CD8-positive, alpha-beta memory T cell (primary cell): ENCODE measurements at regions not wholly inside any gene's neighbourhood (a gene's known extent, or its start where the extent isn't known, plus 50 kb on each side); places are given as distances from the start of the nearest gene placed in this dataset.
A peak's percentile ranks its signal among the peaks of the same experiment; 100 is the strongest.

Source experiments
- CTCF ChIA-PET: fragments of 350-600 bp; sonication (Branson Sonifier 250); formaldehyde crosslinking; loops from one replicate; lab custom pipeline; 2021; ENCODE audit warnings: antibody characterized with exemption; lab: Charles Lee
- POLR2A ChIA-PET: fragments of 350-600 bp; sonication (Branson Sonifier 250); formaldehyde crosslinking; loops from one replicate; lab custom pipeline; 2021; ENCODE audit warnings: antibody characterized with exemption; lab: Charles Lee
- DNase-seq, 5 donors: peaks; one replicate each; pipeline versions ENCODE4 v3.0.0 to v3.0.0-alpha.2; 2020 to 2022; ENCODE audit warnings: mixed read lengths in 1 of 5
- H3K27ac ChIP-seq: one replicate; pipeline ENCODE4 v1.7.0; 2013; ENCODE audit warnings: low read depth, mild to moderate bottlenecking, low read length, moderate library complexity
- H3K27me3 ChIP-seq: 2 replicates; pipeline ENCODE4 v1.7.0; 2013; ENCODE audit warnings: low read length, mild to moderate bottlenecking; ENCODE audit not compliant: insufficient read depth, poor library complexity, severe bottlenecking
- H3K36me3 ChIP-seq: 2 replicates; pipeline ENCODE4 v1.7.0; 2013; ENCODE audit warnings: mild to moderate bottlenecking, low read length, moderate library complexity; ENCODE audit not compliant: insufficient read depth
- H3K4me1 ChIP-seq: 2 replicates; pipeline ENCODE4 v1.7.0; 2013; ENCODE audit warnings: mild to moderate bottlenecking, low read length, moderate library complexity; ENCODE audit not compliant: insufficient read depth
- H3K4me3 ChIP-seq: 2 replicates; pipeline ENCODE4 v1.7.0; 2013; ENCODE audit warnings: mild to moderate bottlenecking, low read length
- H3K9me3 ChIP-seq: 2 replicates; pipeline ENCODE4 v1.7.0; 2013; ENCODE audit warnings: mild to moderate bottlenecking, low read length
- H3K27ac Mint-ChIP-seq, 8 donors: one replicate each; pipeline ENCODE4 v1.8.0; 2020 to 2021; ENCODE audit warnings: mixed read lengths in 8 of 8, mild to moderate bottlenecking in 6 of 8, inconsistent platforms in 3 of 8, moderate library complexity in 3 of 8
- H3K27me3 Mint-ChIP-seq, 2 donors: one replicate each; pipeline ENCODE4 v1.8.0; 2020 to 2021; ENCODE audit warnings: mixed read lengths in 2 of 2, mild to moderate bottlenecking in 1 of 2, moderate library complexity in 1 of 2
- H3K36me3 Mint-ChIP-seq, 3 donors: one replicate each; pipeline ENCODE4 v1.8.0; 2020 to 2021; ENCODE audit warnings: mixed read lengths in 3 of 3, inconsistent platforms in 1 of 3, mild to moderate bottlenecking in 1 of 3
- H3K4me1 Mint-ChIP-seq, 3 donors: one replicate each; pipeline ENCODE4 v1.8.0; 2020 to 2021; ENCODE audit warnings: mixed read lengths in 3 of 3, inconsistent platforms in 1 of 3, mild to moderate bottlenecking in 1 of 3
- H3K4me3 Mint-ChIP-seq, 7 donors: one replicate each; pipeline ENCODE4 v1.8.0; 2020 to 2021; ENCODE audit warnings: mixed read lengths in 7 of 7, mild to moderate bottlenecking in 6 of 7, moderate library complexity in 4 of 7, inconsistent platforms in 2 of 7
- H3K9me3 Mint-ChIP-seq, 5 donors: one replicate each; pipeline ENCODE4 v1.8.0; 2020 to 2022; ENCODE audit warnings: mixed read lengths in 5 of 5, mild to moderate bottlenecking in 3 of 5, moderate library complexity in 2 of 5, inconsistent platforms in 1 of 5

GRCh38 chr3:67798412-67798811 lies 144.0 kb upstream of the SUCLG2 start:
- POLR2A ChIA-PET, result no interaction called here
- CTCF ChIA-PET, result no interaction called here
- peaks cover 0 to 4% (median 2%) of the 10 kb centered on the region in 3 donors for H3K4me1 Mint-ChIP-seq
- no peak overlapping the region for H3K4me3 ChIP-seq
- no peaks in the 10 kb centered on the region for H3K4me1 ChIP-seq
- H3K27ac ChIP-seq, result no peak overlapping the region
- no peaks in the 10 kb centered on the region for H3K9me3 ChIP-seq
- peaks cover 2 to 16% of the 10 kb centered on the region in 2 donors for H3K27me3 Mint-ChIP-seq
- no peak overlapping the region for H3K27ac Mint-ChIP-seq
- H3K36me3 Mint-ChIP-seq, result peaks cover 0 to 14% (median 0%) of the 10 kb centered on the region in 3 donors
- H3K36me3 ChIP-seq, result no peaks in the 10 kb centered on the region
- peaks cover 2 to 11% (median 7%) of the 10 kb centered on the region in 5 donors for H3K9me3 Mint-ChIP-seq
- no peak overlapping the region for H3K4me3 Mint-ChIP-seq
- DNase-seq, result no peak
- no peaks in the 10 kb centered on the region for H3K27me3 ChIP-seq

- no peak for DNase-seq
- H3K27ac Mint-ChIP-seq, result no peak overlapping the region
- CTCF ChIA-PET, result interaction anchor here (1.5 to 3.6 kb wide), 3 partner anchors 409 to 819 kb away, joined by 6 to 38 read pairs (median 30); no protein-coding TSS in a partner anchor
- H3K4me3 Mint-ChIP-seq, result no peak overlapping the region
- no peaks in the 10 kb centered on the region for H3K9me3 ChIP-seq
- peaks cover 5 to 8% (median 7%) of the 10 kb centered on the region in 3 donors for H3K4me1 Mint-ChIP-seq
- peaks cover 0 to 4% of the 10 kb centered on the region in 2 donors for H3K27me3 Mint-ChIP-seq
- H3K4me3 ChIP-seq, result no peak overlapping the region
- POLR2A ChIA-PET, result no interaction called here
- no peaks in the 10 kb centered on the region for H3K36me3 ChIP-seq
- H3K36me3 Mint-ChIP-seq, result no peaks in the 10 kb centered on the region
- no peak overlapping the region for H3K27ac ChIP-seq
- H3K27me3 ChIP-seq, result no peaks in the 10 kb centered on the region
- H3K9me3 Mint-ChIP-seq, result no peaks in the 10 kb centered on the region
- H3K4me1 ChIP-seq, result peaks cover 5% of the 10 kb centered on the region
Measured at GRCh38 chr3:67791620-67792019, 137.2 kb upstream of the SUCLG2 start.

- Histone ChIP-seq H3K36me3 (no peaks in the 10 kb centered on the region), H3K4me3 (no peak overlapping the region), H3K27me3 (no peaks in the 10 kb centered on the region), H3K27ac (no peak overlapping the region), H3K9me3 (no peaks in the 10 kb centered on the region), H3K4me1 (peaks cover 5% of the 10 kb centered on the region)
- peaks cover 7 to 13% (median 10%) of the 10 kb centered on the region in 5 donors for H3K9me3 Mint-ChIP-seq
- H3K4me1 Mint-ChIP-seq, result peaks cover 4 to 7% (median 4%) of the 10 kb centered on the region in 3 donors
- H3K36me3 Mint-ChIP-seq, result peaks cover 0 to 13% (median 4%) of the 10 kb centered on the region in 3 donors
- CTCF ChIA-PET, result interaction anchor here (0.7 to 3.6 kb wide), 18 partner anchors 19 to 852 kb away, joined by 3 to 38 read pairs (median 4); no protein-coding TSS in a partner anchor
- H3K27me3 Mint-ChIP-seq, result peaks cover 2 to 4% of the 10 kb centered on the region in 2 donors
- DNase-seq, result peak; percentile 28 to 75 (median 46)
- no peak overlapping the region for H3K4me3 Mint-ChIP-seq
- no peak overlapping the region for H3K27ac Mint-ChIP-seq
- POLR2A ChIA-PET, result no interaction called here
Measured at GRCh38 chr3:67790043-67790442, 135.6 kb upstream of the SUCLG2 start.

- Histone ChIP-seq H3K4me1 (peaks cover 5% of the 10 kb centered on the region), H3K27me3 (no peaks in the 10 kb centered on the region), H3K9me3 (no peaks in the 10 kb centered on the region), H3K36me3 (no peaks in the 10 kb centered on the region), H3K27ac (no peak overlapping the region), H3K4me3 (no peak overlapping the region)
- Mint-ChIP-seq H3K27me3 (peaks cover 4 to 5% of the 10 kb centered on the region in 2 donors), H3K9me3 (peaks cover 7 to 17% (median 13%) of the 10 kb centered on the region in 5 donors), H3K36me3 (peaks cover 0 to 21% (median 6%) of the 10 kb centered on the region in 3 donors), H3K27ac (no peak overlapping the region), H3K4me3 (no peak overlapping the region), H3K4me1 (peaks cover 4 to 7% (median 4%) of the 10 kb centered on the region in 3 donors)
- no peak for DNase-seq
- ChIA-PET CTCF (interaction anchor here (3.6 kb wide), 2 partner anchors 406 to 675 kb away, joined by 30 to 38 read pairs; no protein-coding TSS in a partner anchor), POLR2A (no interaction called here)
Measured at GRCh38 chr3:67788396-67788795, 134.0 kb upstream of the SUCLG2 start.

GRCh38 chr3:67783281-67784250 lies 129.2 kb upstream of the SUCLG2 start:
- Histone ChIP-seq H3K4me1 (no peaks in the 10 kb centered on the region), H3K4me3 (no peak overlapping the region), H3K27me3 (no peaks in the 10 kb centered on the region), H3K9me3 (no peaks in the 10 kb centered on the region), H3K36me3 (no peaks in the 10 kb centered on the region), H3K27ac (no peak overlapping the region)
- H3K9me3 Mint-ChIP-seq, result peaks cover 11 to 17% (median 13%) of the 10 kb centered on the region in 5 donors
- CTCF ChIA-PET, result no interaction called here
- POLR2A ChIA-PET, result no interaction called here
- peaks cover 0 to 32% (median 8%) of the 10 kb centered on the region in 3 donors for H3K36me3 Mint-ChIP-seq
- no peaks in the 10 kb centered on the region for H3K4me1 Mint-ChIP-seq
- no peak for DNase-seq
- H3K4me3 Mint-ChIP-seq, result no peak overlapping the region
- no peak overlapping the region for H3K27ac Mint-ChIP-seq
- H3K27me3 Mint-ChIP-seq, result peaks cover 3 to 5% of the 10 kb centered on the region in 2 donors

- Mint-ChIP-seq H3K27me3 (peaks cover 0 to 5% of the 10 kb centered on the region in 2 donors), H3K4me1 (no peaks in the 10 kb centered on the region), H3K27ac (no peak overlapping the region), H3K9me3 (peaks cover 12 to 19% (median 16%) of the 10 kb centered on the region in 5 donors), H3K36me3 (peaks cover 0 to 35% (median 8%) of the 10 kb centered on the region in 3 donors), H3K4me3 (no peak overlapping the region)
- no peak for DNase-seq
- ChIA-PET CTCF (no interaction called here), POLR2A (no interaction called here)
- Histone ChIP-seq H3K27me3 (no peaks in the 10 kb centered on the region), H3K27ac (no peak overlapping the region), H3K4me3 (no peak overlapping the region), H3K9me3 (no peaks in the 10 kb centered on the region), H3K36me3 (no peaks in the 10 kb centered on the region), H3K4me1 (no peaks in the 10 kb centered on the region)
Measured at GRCh38 chr3:67781871-67782270, 127.5 kb upstream of the SUCLG2 start.

GRCh38 chr3:67781218-67781617 lies 126.8 kb upstream of the SUCLG2 start:
- H3K4me1 ChIP-seq, result no peaks in the 10 kb centered on the region
- peaks cover 11 to 24% (median 19%) of the 10 kb centered on the region in 5 donors for H3K9me3 Mint-ChIP-seq
- H3K27me3 ChIP-seq, result no peaks in the 10 kb centered on the region
- H3K4me1 Mint-ChIP-seq, result no peaks in the 10 kb centered on the region
- DNase-seq, result no peak
- peaks cover 2 to 5% of the 10 kb centered on the region in 2 donors for H3K27me3 Mint-ChIP-seq
- H3K27ac ChIP-seq, result no peak overlapping the region
- H3K4me3 ChIP-seq, result no peak overlapping the region
- CTCF ChIA-PET, result no interaction called here
- no peak overlapping the region for H3K4me3 Mint-ChIP-seq
- POLR2A ChIA-PET, result no interaction called here
- H3K36me3 ChIP-seq, result no peaks in the 10 kb centered on the region
- no peak overlapping the region for H3K27ac Mint-ChIP-seq
- peaks cover 0 to 39% (median 8%) of the 10 kb centered on the region in 3 donors for H3K36me3 Mint-ChIP-seq
- no peaks in the 10 kb centered on the region for H3K9me3 ChIP-seq

- no peaks in the 10 kb centered on the region for H3K9me3 ChIP-seq
- H3K27me3 Mint-ChIP-seq, result peaks cover 0 to 2% of the 10 kb centered on the region in 2 donors
- no peaks in the 10 kb centered on the region for H3K4me1 ChIP-seq
- peaks cover 0 to 16% (median 5%) of the 10 kb centered on the region in 5 donors for H3K9me3 Mint-ChIP-seq
- no peak overlapping the region for H3K4me3 Mint-ChIP-seq
- ChIA-PET POLR2A (no interaction called here), CTCF (no interaction called here)
- H3K4me1 Mint-ChIP-seq, result no peaks in the 10 kb centered on the region
- DNase-seq, result no peak
- no peak overlapping the region for H3K27ac ChIP-seq
- H3K36me3 Mint-ChIP-seq, result peaks cover 0 to 12% (median 2%) of the 10 kb centered on the region in 3 donors
- H3K27me3 ChIP-seq, result no peaks in the 10 kb centered on the region
- H3K36me3 ChIP-seq, result no peaks in the 10 kb centered on the region
- peak overlapping the region in 1 of 8 donors; percentile 22 for H3K27ac Mint-ChIP-seq
- no peak overlapping the region for H3K4me3 ChIP-seq
Measured at GRCh38 chr3:67774676-67775075, 120.3 kb upstream of the SUCLG2 start.
